Mesodermal cell (in vitro differentiated cells): ENCODE measurements at regions not wholly inside any gene's neighbourhood (a gene's known extent, or its start where the extent isn't known, plus 50 kb on each side); places are given as distances from the start of the nearest gene placed in this dataset.

ENCODE experiments used
- H3K27ac ChIP-seq: 2 replicates; pipeline ENCODE4 v1.7.0; 2013; ENCODE audit warnings: mild to moderate bottlenecking, low read depth, low read length, moderate library complexity; ENCODE audit not compliant: severe bottlenecking
- H3K36me3 ChIP-seq: 2 replicates; pipeline ENCODE4 v1.7.1; 2013; ENCODE audit warnings: mild to moderate bottlenecking, low read length, moderate library complexity; ENCODE audit not compliant: control insufficient read depth, insufficient read depth
- H3K4me1 ChIP-seq: one replicate; pipeline ENCODE4 v1.7.1; 2013; ENCODE audit warnings: mild to moderate bottlenecking, low read length; ENCODE audit not compliant: insufficient read depth, control insufficient read depth, poor library complexity, severe bottlenecking
- H3K4me3 ChIP-seq: 2 replicates; pipeline ENCODE4 v1.7.0; 2013; ENCODE audit warnings: low read length, control low read depth, mild to moderate bottlenecking; ENCODE audit not compliant: insufficient read depth, poor library complexity, severe bottlenecking; ENCODE audit errors: extremely low read depth
- H3K9me3 ChIP-seq: 2 replicates; pipeline ENCODE4 v1.7.1; 2013; ENCODE audit warnings: mild to moderate bottlenecking, low read length, moderate library complexity; ENCODE audit not compliant: control insufficient read depth
- WGBS, 2 experiments: methylation state at CpG; one replicate each; pipeline ENCODE4 v1.1.5; 2013; ENCODE audit warnings: missing lambda C conversion rate in 2 of 2; ENCODE audit not compliant: insufficient coverage in 2 of 2; 5-methylcytosine and 5-hydroxymethylcytosine counted together

- Histone ChIP-seq H3K4me3 (no peak overlapping the region), H3K9me3 (no peaks in the 10 kb centered on the region), H3K4me1 (no peaks in the 10 kb centered on the region), H3K27ac (no peak overlapping the region), H3K36me3 (no peaks in the 10 kb centered on the region)
- no CpG with 5 or more reads among the region's 1 CpG for WGBS, 2 experiments
Observed at GRCh38 chr9:10818206-10818605, 205.4 kb upstream of the PTPRD start.

DNA sequence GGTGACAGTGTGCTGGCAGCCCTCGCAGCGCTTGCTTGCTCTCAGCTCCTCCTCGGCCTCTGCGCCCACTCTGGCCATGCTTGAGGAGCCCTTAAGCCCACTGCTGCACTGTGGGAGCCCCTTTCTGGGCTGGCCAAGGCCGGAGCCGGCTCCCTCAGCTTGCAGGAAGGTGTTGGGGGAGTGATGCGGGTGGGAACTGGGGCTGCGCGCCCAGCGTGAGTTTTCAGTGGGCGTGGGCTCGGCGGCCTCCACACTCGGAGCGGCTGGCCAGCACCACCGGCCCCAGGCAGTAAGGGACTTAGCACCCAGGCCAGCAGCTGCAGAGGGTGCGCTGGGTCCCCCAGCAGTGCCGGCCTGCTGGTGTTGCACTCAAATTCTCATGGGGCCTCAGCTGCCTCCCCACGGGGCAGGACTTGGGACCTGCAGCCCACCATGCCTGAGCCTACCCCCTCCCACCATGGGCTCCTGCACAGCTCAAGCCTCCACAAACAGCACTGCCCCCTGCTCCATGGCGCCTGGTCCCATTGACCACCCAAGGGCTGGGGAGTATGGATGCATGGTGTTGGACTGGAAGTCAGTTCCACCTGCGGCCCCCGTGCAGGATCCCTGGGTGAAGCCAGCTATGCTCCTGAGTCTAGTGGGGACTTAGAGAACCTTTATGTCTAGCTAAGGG, 223.1 kb upstream of the PTPRD start:
- WGBS, 2 experiments: 94 to 97% methylated on average over 14 to 17 of the region's 22 CpGs
- H3K4me1 ChIP-seq: no peaks in the 10 kb centered on the region
- no peaks in the 10 kb centered on the region for H3K36me3 ChIP-seq
- H3K4me3 ChIP-seq: no peak overlapping the region
- H3K9me3 ChIP-seq: no peaks in the 10 kb centered on the region
- no peak overlapping the region for H3K27ac ChIP-seq

GRCh38 chr9:10843151-10843550, 230.3 kb upstream of the PTPRD start:
- Histone ChIP-seq H3K36me3 (no peaks in the 10 kb centered on the region), H3K9me3 (no peaks in the 10 kb centered on the region)
- 85% methylated on average over 2 of the region's 3 CpGs; no CpG with 5 or more reads in 1 of the 2 experiments for WGBS, 2 experiments

DNA sequence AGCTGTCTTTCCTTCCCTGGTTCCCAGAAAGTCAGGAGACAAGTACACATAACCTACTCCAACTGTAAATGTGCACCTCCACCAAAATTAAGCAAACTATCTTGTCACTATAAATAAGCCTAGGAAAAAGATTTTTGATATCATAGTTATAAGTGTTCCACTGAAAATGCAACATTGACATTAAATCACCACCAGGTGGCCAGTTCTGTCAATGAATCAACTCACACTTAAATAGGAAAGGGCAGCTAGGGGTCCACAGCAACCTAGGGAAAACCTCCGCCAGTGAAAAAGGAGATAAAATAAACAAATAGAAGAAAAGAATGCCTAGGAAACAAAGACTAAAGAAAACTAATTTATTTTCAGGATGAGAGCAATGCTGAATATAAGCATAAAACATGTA, 243.0 kb upstream of the PTPRD start:
- no peaks in the 10 kb centered on the region for H3K36me3 ChIP-seq
- no peaks in the 10 kb centered on the region for H3K9me3 ChIP-seq
- H3K4me1 ChIP-seq: no peaks in the 10 kb centered on the region
- H3K27ac ChIP-seq: no peak overlapping the region
- no peak overlapping the region for H3K4me3 ChIP-seq
- no CpG with 5 or more reads among the region's 1 CpG for WGBS, 2 experiments

More at GRCh38 chr9:10843151-10843550, 230.3 kb upstream of the PTPRD start:
- no peaks in the 10 kb centered on the region for H3K4me1 ChIP-seq
- H3K4me3 ChIP-seq: no peak overlapping the region
- no peak overlapping the region for H3K27ac ChIP-seq

DNA sequence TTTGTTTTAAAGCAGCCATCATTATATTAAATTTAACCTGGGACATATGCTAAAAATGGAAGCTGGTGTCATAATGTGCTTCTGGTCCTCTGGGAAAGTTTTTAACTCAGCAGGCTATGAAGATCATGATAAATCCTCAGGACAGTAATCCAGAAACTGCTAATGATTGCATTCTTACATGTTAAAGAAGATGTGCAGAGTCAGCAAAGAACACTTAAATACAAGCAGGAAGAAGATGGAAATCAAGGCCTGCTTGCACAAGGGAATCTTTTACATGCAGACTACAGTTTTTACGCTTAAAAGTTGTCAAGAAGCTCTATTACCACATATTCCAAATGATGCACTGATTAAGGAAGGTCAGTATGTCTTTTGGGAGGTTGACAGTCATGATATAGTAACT, 246.0 kb upstream of the PTPRD start:
- no peaks in the 10 kb centered on the region for H3K4me1 ChIP-seq
- no peaks in the 10 kb centered on the region for H3K9me3 ChIP-seq
- H3K27ac ChIP-seq: no peak overlapping the region
- no peak overlapping the region for H3K4me3 ChIP-seq
- H3K36me3 ChIP-seq: no peaks in the 10 kb centered on the region
- no CpG with 5 or more reads among the region's 1 CpG for WGBS, 2 experiments

DNA sequence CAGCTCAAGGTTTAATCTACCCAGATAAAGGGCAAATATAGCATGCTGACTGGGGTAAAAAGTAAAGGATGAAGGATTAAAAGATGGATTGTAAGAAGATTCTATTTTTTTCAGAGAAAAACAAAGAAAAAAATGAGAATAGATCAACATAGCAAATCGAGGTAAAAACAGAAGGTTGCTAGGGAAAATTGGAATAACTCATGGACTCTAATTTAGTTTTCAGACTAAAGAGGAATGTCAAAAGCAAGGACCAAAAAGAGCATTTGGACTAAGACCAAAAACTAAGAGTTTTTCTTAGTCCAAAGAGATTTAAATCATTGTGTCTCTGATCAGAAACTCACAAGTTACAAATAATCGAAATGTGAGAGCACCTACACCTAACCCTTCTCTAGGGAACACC, 250.7 kb upstream of the PTPRD start:
- Histone ChIP-seq H3K4me3 (no peak overlapping the region), H3K36me3 (no peaks in the 10 kb centered on the region), H3K9me3 (no peaks in the 10 kb centered on the region), H3K27ac (no peak overlapping the region), H3K4me1 (no peaks in the 10 kb centered on the region)
- WGBS, 2 experiments: 80 to 92% methylated on average over 1 to 2 of the region's 2 CpGs

DNA sequence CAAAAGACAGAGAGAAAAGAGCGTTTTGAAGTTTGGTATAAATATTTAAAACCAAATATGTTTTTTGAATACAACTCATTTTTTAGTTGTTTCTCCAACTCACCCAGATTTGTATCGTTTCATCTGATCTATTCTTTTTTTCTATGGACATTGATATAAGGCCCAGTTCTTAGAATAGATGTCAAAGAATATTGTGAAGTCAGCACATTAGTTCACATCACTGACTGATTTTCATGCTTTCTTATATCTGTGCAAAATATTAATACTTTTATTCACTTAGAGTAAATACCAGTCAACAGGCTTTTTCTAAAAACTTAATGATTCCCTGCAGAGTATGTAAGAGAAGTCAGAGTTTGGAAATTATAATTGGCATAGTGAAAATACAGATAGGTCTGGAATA, 254.4 kb upstream of the PTPRD start:
- no CpG with 5 or more reads among the region's 2 CpGs for WGBS, 2 experiments
- no peaks in the 10 kb centered on the region for H3K36me3 ChIP-seq

DNA sequence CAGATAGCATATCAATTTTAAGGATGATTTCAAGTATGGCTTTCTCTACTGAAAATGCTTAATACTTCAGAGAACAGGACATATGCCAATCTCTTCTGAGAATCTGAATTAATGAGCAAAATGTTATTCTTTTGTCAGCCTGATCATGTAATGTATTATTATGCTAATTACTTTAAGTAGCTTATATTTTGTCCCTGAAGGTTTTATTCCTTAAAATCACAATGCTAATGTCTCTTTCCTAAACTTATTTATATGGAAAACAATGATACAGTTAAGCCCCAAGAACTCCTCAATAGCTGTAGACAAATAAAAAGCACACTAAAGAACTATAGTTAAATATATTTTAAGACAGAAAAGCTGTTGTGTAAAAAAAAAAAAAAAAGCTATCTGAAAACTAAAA, 256.9 kb upstream of the PTPRD start:
- no peak overlapping the region for H3K27ac ChIP-seq
- H3K4me1 ChIP-seq: no peaks in the 10 kb centered on the region
- no peak overlapping the region for H3K4me3 ChIP-seq
- no peaks in the 10 kb centered on the region for H3K36me3 ChIP-seq
- peaks cover 5% of the 10 kb centered on the region for H3K9me3 ChIP-seq

More for the DNA sequence above, 254.4 kb upstream of the PTPRD start:
- Histone ChIP-seq H3K27ac (no peak overlapping the region), H3K4me3 (no peak overlapping the region), H3K4me1 (no peaks in the 10 kb centered on the region), H3K9me3 (no peaks in the 10 kb centered on the region)

- H3K4me1 ChIP-seq: no peaks in the 10 kb centered on the region
- H3K36me3 ChIP-seq: no peaks in the 10 kb centered on the region
- WGBS, 2 experiments: no CpG with 5 or more reads among the region's 1 CpG
Observed at GRCh38 chr9:10873999-10874398, 261.2 kb upstream of the PTPRD start.

DNA sequence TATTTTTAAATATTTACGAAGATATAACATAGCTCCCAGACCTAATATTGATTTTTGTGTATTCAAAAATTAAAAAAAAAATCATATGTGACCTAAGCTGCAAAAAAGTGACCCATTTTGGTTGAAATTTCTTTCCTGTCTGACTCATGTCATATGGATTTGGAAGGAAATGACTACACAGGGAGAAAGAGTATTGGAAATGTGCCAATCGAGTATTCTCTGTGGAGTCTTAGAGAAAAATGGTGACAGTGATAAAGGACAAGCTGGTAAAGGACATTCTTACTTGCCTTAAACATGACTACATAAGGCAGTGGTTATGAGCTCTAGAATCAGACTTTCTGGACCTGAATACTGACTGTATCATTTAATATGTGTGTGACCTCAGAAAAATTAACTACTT, 262.9 kb upstream of the PTPRD start:
- WGBS, 2 experiments: 100% methylated on average over 1 of the region's 2 CpGs; no CpG with 5 or more reads in 1 of the 2 experiments
- H3K9me3 ChIP-seq: peaks cover 5% of the 10 kb centered on the region
- H3K36me3 ChIP-seq: no peaks in the 10 kb centered on the region
- H3K27ac ChIP-seq: no peak overlapping the region
- no peaks in the 10 kb centered on the region for H3K4me1 ChIP-seq
- H3K4me3 ChIP-seq: no peak overlapping the region

More at GRCh38 chr9:10873999-10874398, 261.2 kb upstream of the PTPRD start:
- Histone ChIP-seq H3K27ac (no peak overlapping the region), H3K4me3 (no peak overlapping the region), H3K9me3 (peaks cover 5% of the 10 kb centered on the region)

GRCh38 chr9:10876333-10876732, 263.5 kb upstream of the PTPRD start:
- Histone ChIP-seq H3K36me3 (no peaks in the 10 kb centered on the region), H3K9me3 (peaks cover 5% of the 10 kb centered on the region), H3K4me3 (no peak overlapping the region), H3K27ac (no peak overlapping the region), H3K4me1 (no peaks in the 10 kb centered on the region)
- 90% methylated on average over 2 of the region's 2 CpGs; no CpG with 5 or more reads in 1 of the 2 experiments for WGBS, 2 experiments
